ENCODE measurements at regions not wholly inside any gene's neighbourhood (a gene's known extent, or its start where the extent isn't known, plus 50 kb on each side); places are given as distances from the start of the nearest gene placed in this dataset.

DNA sequence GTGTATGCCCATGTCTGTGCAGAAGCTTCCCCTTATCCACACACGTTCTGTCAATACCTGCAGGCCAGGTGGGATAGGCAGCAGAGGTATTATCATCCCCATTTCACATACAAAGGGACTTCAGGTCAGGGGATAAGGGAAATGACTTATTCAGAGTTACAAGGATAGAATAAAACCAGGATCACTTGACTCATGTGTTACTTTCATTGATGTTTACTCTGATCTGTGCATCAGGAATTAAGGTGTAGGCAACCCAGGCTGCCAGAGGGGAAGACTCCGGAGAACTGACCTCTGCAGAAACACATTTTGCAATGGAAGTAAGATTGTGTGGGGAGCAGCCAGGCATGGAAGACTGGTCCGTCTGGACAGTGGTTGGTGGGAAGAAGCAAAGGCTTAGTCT is 74.2 kb upstream of the FSTL4 start:
- H3K4me1 ChIP-seq (ENCODE audit: control insufficient read depth in 2 of 2, insufficient read depth in 1 of 2, low read depth in 1 of 2, low read length in 2 of 2), result peaks cover 0 to 2% of the 10 kb centered on the region in 2 donors
- H2AFZ ChIP-seq (ENCODE audit: low read length), result no peak overlapping the region
- DNase-seq (ENCODE audit: low spot score), result no peak
- no peaks in the 10 kb centered on the region for H3K27me3 ChIP-seq (ENCODE audit: control insufficient read depth in 3 of 3, insufficient read depth in 3 of 3, low read depth in 1 of 3, low read length in 3 of 3)
- no peaks in the 10 kb centered on the region for H3K36me3 ChIP-seq (replicated peaks in 1 of 2; ENCODE audit: control insufficient read depth in 2 of 2, insufficient read depth in 2 of 2, low read length in 2 of 2)
- no peak overlapping the region for H3K23ac ChIP-seq (ENCODE audit: low read depth, low read length, poor library complexity)
- no peak overlapping the region for H3K4me3 ChIP-seq (ENCODE audit: low read length in 2 of 2)
- peak overlapping the region; percentile 6 for H2BK120ac ChIP-seq (ENCODE audit: low read depth, low read length)
- H2AK5ac ChIP-seq (ENCODE audit: low read depth, low read length), result no peak overlapping the region
- no peak overlapping the region for H3K27ac ChIP-seq (replicated peaks; ENCODE audit: low read length)
- no peaks in the 10 kb centered on the region for H3K79me1 ChIP-seq (ENCODE audit: low read depth, low read length)
- H3K9ac ChIP-seq (ENCODE audit: low read depth, low read length, poor library complexity), result no peak overlapping the region
- no peak overlapping the region for H4K91ac ChIP-seq (ENCODE audit: low read depth, low read length, poor library complexity)
- H2BK5ac ChIP-seq (ENCODE audit: low read length), result no peak overlapping the region
- no peak overlapping the region for H4K8ac ChIP-seq (ENCODE audit: low read depth, low read length)
- peak overlapping the region; percentile 56 for H3K18ac ChIP-seq (ENCODE audit: low read length)
- no peak overlapping the region for H2BK15ac ChIP-seq (ENCODE audit: low read length)
- peak overlapping the region; percentile 17 for H3K4ac ChIP-seq (ENCODE audit: low read length)
- no CpG with 5 or more reads among the region's 3 CpGs for WGBS, 2 donors (ENCODE audit: extremely low coverage in 2 of 2, insufficient read length in 2 of 2, insufficient replicate concordance in 1 of 2)
- no peak overlapping the region for H3K14ac ChIP-seq (ENCODE audit: low read length)
- no peak overlapping the region for H3K4me2 ChIP-seq (ENCODE audit: insufficient read depth, low read length, poor library complexity, severe bottlenecking)
- H2BK12ac ChIP-seq (ENCODE audit: low read length), result no peak overlapping the region
- no peaks in the 10 kb centered on the region for H3K9me3 ChIP-seq (replicated peaks in 1 of 2; ENCODE audit: control insufficient read depth in 2 of 2, insufficient read depth in 1 of 2, low read depth in 1 of 2, low read length in 2 of 2)

DNA sequence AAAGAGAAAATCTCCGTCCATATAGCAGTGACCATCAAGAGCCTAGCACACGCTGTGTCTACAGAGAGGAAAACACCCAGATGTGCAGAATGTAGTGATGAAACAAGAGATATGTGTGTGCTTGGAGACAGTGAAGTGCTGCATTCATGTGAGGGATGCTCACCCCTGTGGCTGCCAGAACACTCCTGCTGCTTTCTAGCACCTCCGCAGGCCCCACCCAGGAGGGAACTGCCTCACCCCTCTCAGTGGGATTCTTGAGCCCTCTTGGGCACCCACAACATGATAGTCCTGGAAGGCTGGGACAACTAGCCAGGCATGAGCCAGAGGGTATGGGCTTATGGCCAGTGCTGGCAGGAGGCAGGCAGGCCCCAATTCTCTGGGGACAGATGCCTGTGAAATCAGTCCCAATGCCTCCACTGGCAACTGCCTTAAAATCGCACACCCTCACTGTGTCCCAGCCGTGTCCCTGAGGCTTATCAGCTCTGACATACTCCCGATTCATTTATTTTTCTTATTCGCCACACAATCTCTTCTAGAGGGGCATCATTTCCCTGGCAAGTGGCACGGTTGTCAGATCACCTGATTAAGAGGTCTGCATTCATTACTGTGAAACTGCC is 73.2 kb upstream of the FSTL4 start:
- no peaks in the 10 kb centered on the region for H3K27me3 ChIP-seq (ENCODE audit: control insufficient read depth in 3 of 3, insufficient read depth in 3 of 3, low read depth in 1 of 3, low read length in 3 of 3)

DNA sequence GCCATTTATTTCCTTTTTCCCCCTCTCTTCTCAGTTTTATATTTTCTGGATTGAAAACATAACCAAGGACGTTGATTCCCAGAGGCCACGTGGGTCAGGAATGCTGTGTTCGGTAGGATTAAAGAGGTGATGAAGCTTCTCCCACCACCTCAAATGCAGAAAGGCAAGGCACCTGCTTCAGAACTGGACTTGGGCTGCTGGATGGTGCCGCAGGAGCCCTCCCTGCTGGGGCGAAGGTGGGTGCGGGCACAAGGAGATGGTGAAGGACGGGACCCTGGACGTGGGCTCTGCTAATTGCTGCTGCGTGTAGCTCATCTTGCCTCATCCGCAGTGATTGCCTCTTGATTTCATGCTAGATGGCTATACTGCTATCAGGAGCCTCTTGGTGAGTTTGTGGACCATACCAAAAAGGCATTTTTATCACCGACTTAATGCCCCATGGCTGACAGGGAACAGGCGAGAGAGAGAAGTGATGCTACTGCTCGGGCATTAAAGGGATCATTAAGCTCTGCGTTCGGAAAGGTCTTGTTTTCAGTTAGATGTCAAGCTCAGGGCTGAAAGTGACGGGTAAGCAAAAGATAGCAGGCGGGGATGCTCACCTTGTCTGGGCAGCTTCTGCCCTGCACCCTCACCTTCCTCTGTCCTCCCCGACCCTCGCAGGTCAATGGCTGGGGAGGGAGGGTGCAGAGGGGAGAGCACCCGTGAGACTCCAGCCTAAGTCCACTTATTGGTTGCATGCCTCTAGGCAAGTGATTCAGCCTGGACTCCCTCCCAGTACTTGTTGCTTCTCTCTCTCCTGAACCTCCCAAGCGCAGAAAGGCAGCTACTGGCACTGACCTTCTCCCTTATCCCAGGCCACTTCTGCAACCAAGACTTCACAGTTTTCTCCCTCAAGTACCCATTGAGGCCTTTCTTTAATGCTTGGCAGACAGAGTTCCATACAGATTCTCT is 71.6 kb upstream of the FSTL4 start:
- Histone ChIP-seq H4K8ac (ENCODE audit: low read depth, low read length) (no peak overlapping the region), H4K91ac (ENCODE audit: low read depth, low read length, poor library complexity) (no peak overlapping the region), H3K23ac (ENCODE audit: low read depth, low read length, poor library complexity) (no peak overlapping the region), H3K79me1 (ENCODE audit: low read depth, low read length) (no peaks in the 10 kb centered on the region), H3K36me3 (replicated peaks in 1 of 2; ENCODE audit: control insufficient read depth in 2 of 2, insufficient read depth in 2 of 2, low read length in 2 of 2) (no peaks in the 10 kb centered on the region), H3K4me3 (ENCODE audit: low read length in 2 of 2) (no peak overlapping the region), H3K18ac (ENCODE audit: low read length) (peak overlapping the region; percentile 7), H2BK5ac (ENCODE audit: low read length) (no peak overlapping the region), H3K9ac (ENCODE audit: low read depth, low read length, poor library complexity) (no peak overlapping the region), H3K14ac (ENCODE audit: low read length) (peak overlapping the region; percentile 42), H2AK5ac (ENCODE audit: low read depth, low read length) (no peak overlapping the region), H3K9me3 (replicated peaks in 1 of 2; ENCODE audit: control insufficient read depth in 2 of 2, insufficient read depth in 1 of 2, low read depth in 1 of 2, low read length in 2 of 2) (no peaks in the 10 kb centered on the region), H3K4me1 (ENCODE audit: control insufficient read depth in 2 of 2, insufficient read depth in 1 of 2, low read depth in 1 of 2, low read length in 2 of 2) (peaks cover 0 to 2% of the 10 kb centered on the region in 2 donors), H3K27me3 (ENCODE audit: control insufficient read depth in 3 of 3, insufficient read depth in 3 of 3, low read depth in 1 of 3, low read length in 3 of 3) (peaks cover 0 to 5% (median 0%) of the 10 kb centered on the region in 3 experiments), H2BK12ac (ENCODE audit: low read length) (no peak overlapping the region), H3K27ac (replicated peaks; ENCODE audit: low read length) (no peak overlapping the region), H2BK120ac (ENCODE audit: low read depth, low read length) (no peak overlapping the region), H3K4me2 (ENCODE audit: insufficient read depth, low read length, poor library complexity, severe bottlenecking) (no peak overlapping the region), H2AFZ (ENCODE audit: low read length) (no peak overlapping the region), H3K4ac (ENCODE audit: low read length) (no peak overlapping the region), H2BK15ac (ENCODE audit: low read length) (no peak overlapping the region)
- DNase-seq (ENCODE audit: low spot score), result no peak
- no CpG with 5 or more reads among the region's 21 CpGs for WGBS, 2 donors (ENCODE audit: extremely low coverage in 2 of 2, insufficient read length in 2 of 2, insufficient replicate concordance in 1 of 2)

More for the DNA sequence above, 73.2 kb upstream of the FSTL4 start:
- no peaks in the 10 kb centered on the region for H3K36me3 ChIP-seq (replicated peaks in 1 of 2; ENCODE audit: control insufficient read depth in 2 of 2, insufficient read depth in 2 of 2, low read length in 2 of 2)
- no CpG with 5 or more reads among the region's 8 CpGs for WGBS, 2 donors (ENCODE audit: extremely low coverage in 2 of 2, insufficient read length in 2 of 2, insufficient replicate concordance in 1 of 2)
- H2AK5ac ChIP-seq (ENCODE audit: low read depth, low read length), result no peak overlapping the region
- H2BK120ac ChIP-seq (ENCODE audit: low read depth, low read length), result no peak overlapping the region
- no peak overlapping the region for H3K9ac ChIP-seq (ENCODE audit: low read depth, low read length, poor library complexity)
- no peak overlapping the region for H3K18ac ChIP-seq (ENCODE audit: low read length)
- H3K4me2 ChIP-seq (ENCODE audit: insufficient read depth, low read length, poor library complexity, severe bottlenecking), result no peak overlapping the region
- no peak overlapping the region for H3K4me3 ChIP-seq (ENCODE audit: low read length in 2 of 2)
- H3K4me1 ChIP-seq (ENCODE audit: control insufficient read depth in 2 of 2, insufficient read depth in 1 of 2, low read depth in 1 of 2, low read length in 2 of 2), result peaks cover 0 to 2% of the 10 kb centered on the region in 2 donors
- no peak overlapping the region for H3K14ac ChIP-seq (ENCODE audit: low read length)
- no peak overlapping the region for H2AFZ ChIP-seq (ENCODE audit: low read length)
- no peak overlapping the region for H4K91ac ChIP-seq (ENCODE audit: low read depth, low read length, poor library complexity)
- H3K23ac ChIP-seq (ENCODE audit: low read depth, low read length, poor library complexity), result no peak overlapping the region
- H4K8ac ChIP-seq (ENCODE audit: low read depth, low read length), result no peak overlapping the region
- no peak overlapping the region for H3K4ac ChIP-seq (ENCODE audit: low read length)
- no peak overlapping the region for H3K27ac ChIP-seq (replicated peaks; ENCODE audit: low read length)
- H2BK12ac ChIP-seq (ENCODE audit: low read length), result no peak overlapping the region
- no peak overlapping the region for H2BK5ac ChIP-seq (ENCODE audit: low read length)
- H2BK15ac ChIP-seq (ENCODE audit: low read length), result no peak overlapping the region
- no peaks in the 10 kb centered on the region for H3K79me1 ChIP-seq (ENCODE audit: low read depth, low read length)
- DNase-seq (ENCODE audit: low spot score), result no peak
- H3K9me3 ChIP-seq (replicated peaks in 1 of 2; ENCODE audit: control insufficient read depth in 2 of 2, insufficient read depth in 1 of 2, low read depth in 1 of 2, low read length in 2 of 2), result no peaks in the 10 kb centered on the region

DNA sequence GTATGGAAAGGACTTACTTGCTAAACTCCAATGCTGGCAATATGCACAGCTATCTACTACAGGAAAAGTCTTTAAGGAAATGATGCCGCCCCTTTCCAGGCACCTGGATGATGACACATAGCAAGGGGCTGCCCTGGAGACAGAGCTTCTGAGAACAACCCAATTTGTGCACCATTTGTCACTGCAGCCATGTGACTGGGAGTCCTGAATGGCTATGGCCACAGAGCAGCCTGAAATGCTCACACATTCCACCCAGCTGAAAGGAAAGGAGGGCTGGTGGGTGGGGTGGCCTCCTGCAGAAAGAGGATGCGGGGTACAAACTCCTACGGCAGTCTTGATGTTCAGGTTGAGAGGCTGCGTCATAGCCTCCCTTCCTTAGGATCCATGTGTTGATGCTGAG is 70.1 kb upstream of the FSTL4 start:
- Histone ChIP-seq H3K4me1 (ENCODE audit: control insufficient read depth in 2 of 2, insufficient read depth in 1 of 2, low read depth in 1 of 2, low read length in 2 of 2) (peaks cover 0 to 2% of the 10 kb centered on the region in 2 donors), H4K91ac (ENCODE audit: low read depth, low read length, poor library complexity) (no peak overlapping the region), H3K9me3 (replicated peaks in 1 of 2; ENCODE audit: control insufficient read depth in 2 of 2, insufficient read depth in 1 of 2, low read depth in 1 of 2, low read length in 2 of 2) (no peaks in the 10 kb centered on the region), H2AK5ac (ENCODE audit: low read depth, low read length) (no peak overlapping the region), H2AFZ (ENCODE audit: low read length) (no peak overlapping the region), H3K14ac (ENCODE audit: low read length) (no peak overlapping the region), H3K27ac (replicated peaks; ENCODE audit: low read length) (no peak overlapping the region), H3K4me3 (ENCODE audit: low read length in 2 of 2) (no peak overlapping the region), H4K8ac (ENCODE audit: low read depth, low read length) (no peak overlapping the region), H2BK12ac (ENCODE audit: low read length) (no peak overlapping the region), H3K36me3 (replicated peaks in 1 of 2; ENCODE audit: control insufficient read depth in 2 of 2, insufficient read depth in 2 of 2, low read length in 2 of 2) (no peaks in the 10 kb centered on the region), H2BK5ac (ENCODE audit: low read length) (no peak overlapping the region), H2BK120ac (ENCODE audit: low read depth, low read length) (no peak overlapping the region), H3K79me1 (ENCODE audit: low read depth, low read length) (no peaks in the 10 kb centered on the region), H3K27me3 (ENCODE audit: control insufficient read depth in 3 of 3, insufficient read depth in 3 of 3, low read depth in 1 of 3, low read length in 3 of 3) (peaks cover 0 to 5% (median 0%) of the 10 kb centered on the region in 3 experiments), H3K4me2 (ENCODE audit: insufficient read depth, low read length, poor library complexity, severe bottlenecking) (no peak overlapping the region), H2BK15ac (ENCODE audit: low read length) (no peak overlapping the region), H3K9ac (ENCODE audit: low read depth, low read length, poor library complexity) (no peak overlapping the region), H3K18ac (ENCODE audit: low read length) (peak overlapping the region; percentile 30), H3K23ac (ENCODE audit: low read depth, low read length, poor library complexity) (no peak overlapping the region), H3K4ac (ENCODE audit: low read length) (no peak overlapping the region)
- WGBS, 2 donors (ENCODE audit: extremely low coverage in 2 of 2, insufficient read length in 2 of 2, insufficient replicate concordance in 1 of 2), result no CpG with 5 or more reads among the region's 4 CpGs
- no peak for DNase-seq (ENCODE audit: low spot score)
